Cardiac muscle cell (in vitro differentiated cells and primary cell): ENCODE measurements at regions not wholly inside any gene's neighbourhood (a gene's known extent, or its start where the extent isn't known, plus 50 kb on each side); places are given as distances from the start of the nearest gene placed in this dataset.
A peak's percentile ranks its signal among the peaks of the same experiment; 100 is the strongest.

ENCODE experiments used
- DNase-seq, 2 donors: peaks; one replicate each; pipeline versions ENCODE4 v3.0.0 to v3.0.0-alpha.2; 2010 to 2017; ENCODE audit warnings: low read depth in 1 of 2, low spot score in 1 of 2
- H3K27ac ChIP-seq: fragments of 200-600 bp; sonication (generic); 2 replicates; pipeline ENCODE4 v1.5.1; 2016
- H3K27me3 ChIP-seq: fragments of 200-600 bp; sonication (generic); 2 replicates; pipeline ENCODE4 v1.6.0; 2016; ENCODE audit warnings: control low read depth
- H3K36me3 ChIP-seq: fragments of 200-600 bp; sonication (generic); 2 replicates; pipeline ENCODE4 v1.5.1; 2016; ENCODE audit warnings: control low read depth
- H3K4me1 ChIP-seq: fragments of 200-600 bp; sonication (generic); 2 replicates; pipeline ENCODE4 v1.8.1; 2017; ENCODE audit warnings: low read depth, mild to moderate bottlenecking, mixed run types
- H3K4me3 ChIP-seq: fragments of 200-600 bp; sonication (generic); 2 replicates; pipeline ENCODE4 v1.5.1; 2016; ENCODE audit warnings: mild to moderate bottlenecking
- H3K9me3 ChIP-seq: fragments of 200-600 bp; sonication (generic); 2 replicates; pipeline ENCODE4 v1.5.1; 2017; ENCODE audit warnings: low read depth, mild to moderate bottlenecking, control low read depth
- CTCF ChIP-seq: IDR thresholded peaks from 2 replicates; pipeline ENCODE4 v1.5.1; 2012; ENCODE audit warnings: low read depth, mild to moderate bottlenecking, low read length

- H3K27me3 ChIP-seq: no peaks in the 10 kb centered on the region
- no peak for TF ChIP-seq CTCF
- no peak overlapping the region for H3K27ac ChIP-seq
- no peak overlapping the region for H3K4me3 ChIP-seq
- no peaks in the 10 kb centered on the region for H3K4me1 ChIP-seq
- DNase-seq: no peak
- no peaks in the 10 kb centered on the region for H3K9me3 ChIP-seq
- no peaks in the 10 kb centered on the region for H3K36me3 ChIP-seq
These were observed 186.0 kb downstream of the KIF20B start for GRCh38 chr10:89887406-89887805.

GRCh38 chr10:89887830-89888229, 186.4 kb downstream of the KIF20B start:
- Histone ChIP-seq H3K9me3 (no peaks in the 10 kb centered on the region), H3K27ac (no peak overlapping the region), H3K27me3 (no peaks in the 10 kb centered on the region), H3K4me1 (no peaks in the 10 kb centered on the region), H3K4me3 (no peak overlapping the region), H3K36me3 (no peaks in the 10 kb centered on the region)
- peak in 1 of 2 donors; percentile 15 for DNase-seq
- no peak for TF ChIP-seq CTCF

- DNase-seq: no peak
- no peak for TF ChIP-seq CTCF
- Histone ChIP-seq H3K4me3 (no peak overlapping the region), H3K27ac (no peak overlapping the region), H3K4me1 (no peaks in the 10 kb centered on the region), H3K27me3 (no peaks in the 10 kb centered on the region), H3K9me3 (no peaks in the 10 kb centered on the region), H3K36me3 (no peaks in the 10 kb centered on the region)
These were observed 187.1 kb downstream of the KIF20B start for GRCh38 chr10:89888321-89889070.

GRCh38 chr10:89889606-89890005, 188.2 kb downstream of the KIF20B start:
- TF ChIP-seq CTCF: no peak
- Histone ChIP-seq H3K9me3 (no peaks in the 10 kb centered on the region), H3K27me3 (no peaks in the 10 kb centered on the region), H3K27ac (no peak overlapping the region), H3K36me3 (no peaks in the 10 kb centered on the region), H3K4me3 (no peak overlapping the region), H3K4me1 (no peaks in the 10 kb centered on the region)
- DNase-seq: no peak

GRCh38 chr10:89891006-89891535, 189.7 kb downstream of the KIF20B start:
- no peak for TF ChIP-seq CTCF
- Histone ChIP-seq H3K27ac (no peak overlapping the region), H3K9me3 (no peaks in the 10 kb centered on the region), H3K4me3 (no peak overlapping the region), H3K36me3 (no peaks in the 10 kb centered on the region), H3K4me1 (no peaks in the 10 kb centered on the region), H3K27me3 (no peaks in the 10 kb centered on the region)
- peak in 1 of 2 donors; percentile 25 for DNase-seq
